ENCODE measurements at regions not wholly inside any gene's neighbourhood (a gene's known extent, or its start where the extent isn't known, plus 50 kb on each side); places are given as distances from the start of the nearest gene placed in this dataset.

DNA sequence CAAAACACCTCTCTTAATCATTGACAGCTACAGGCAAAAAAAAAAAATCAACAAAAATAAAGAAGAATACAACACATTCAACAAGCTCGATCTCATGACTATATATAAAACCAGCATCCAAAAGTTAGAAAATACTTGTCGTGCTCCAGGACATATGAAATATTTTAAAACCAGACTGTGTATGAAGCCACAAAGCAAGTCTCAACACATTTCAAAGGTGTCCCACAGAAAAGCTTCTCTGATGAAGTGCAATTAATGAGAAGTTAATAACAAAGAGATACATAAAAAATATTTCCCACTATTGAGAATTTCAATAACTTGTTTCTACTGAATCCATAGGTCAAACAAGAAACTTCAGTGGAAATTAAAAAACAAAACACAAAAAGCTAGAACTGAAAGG is 178.7 kb downstream of the PLK2 start:
- TF ChIP-seq, protein P1, sequence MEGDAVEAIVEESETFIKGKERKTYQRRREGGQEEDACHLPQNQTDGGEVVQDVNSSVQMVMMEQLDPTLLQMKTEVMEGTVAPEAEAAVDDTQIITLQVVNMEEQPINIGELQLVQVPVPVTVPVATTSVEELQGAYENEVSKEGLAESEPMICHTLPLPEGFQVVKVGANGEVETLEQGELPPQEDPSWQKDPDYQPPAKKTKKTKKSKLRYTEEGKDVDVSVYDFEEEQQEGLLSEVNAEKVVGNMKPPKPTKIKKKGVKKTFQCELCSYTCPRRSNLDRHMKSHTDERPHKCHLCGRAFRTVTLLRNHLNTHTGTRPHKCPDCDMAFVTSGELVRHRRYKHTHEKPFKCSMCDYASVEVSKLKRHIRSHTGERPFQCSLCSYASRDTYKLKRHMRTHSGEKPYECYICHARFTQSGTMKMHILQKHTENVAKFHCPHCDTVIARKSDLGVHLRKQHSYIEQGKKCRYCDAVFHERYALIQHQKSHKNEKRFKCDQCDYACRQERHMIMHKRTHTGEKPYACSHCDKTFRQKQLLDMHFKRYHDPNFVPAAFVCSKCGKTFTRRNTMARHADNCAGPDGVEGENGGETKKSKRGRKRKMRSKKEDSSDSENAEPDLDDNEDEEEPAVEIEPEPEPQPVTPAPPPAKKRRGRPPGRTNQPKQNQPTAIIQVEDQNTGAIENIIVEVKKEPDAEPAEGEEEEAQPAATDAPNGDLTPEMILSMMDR (IDR thresholded peaks at IDR 0.05): no peak
- TF ChIP-seq EZH2 (IDR thresholded peaks at IDR 0.05; ENCODE audit: borderline replicate concordance, insufficient read depth, low read depth, low read length, poor library complexity, severe bottlenecking): no peak
